ENCODE measurements at regions not wholly inside any gene's neighbourhood (a gene's known extent, or its start where the extent isn't known, plus 50 kb on each side); places are given as distances from the start of the nearest gene placed in this dataset.
"Not testable (repeated sequence)": the region's sequence is repeated elsewhere in the genome, so short reads cannot be mapped to it uniquely, and the experiment has no call there.

DNA sequence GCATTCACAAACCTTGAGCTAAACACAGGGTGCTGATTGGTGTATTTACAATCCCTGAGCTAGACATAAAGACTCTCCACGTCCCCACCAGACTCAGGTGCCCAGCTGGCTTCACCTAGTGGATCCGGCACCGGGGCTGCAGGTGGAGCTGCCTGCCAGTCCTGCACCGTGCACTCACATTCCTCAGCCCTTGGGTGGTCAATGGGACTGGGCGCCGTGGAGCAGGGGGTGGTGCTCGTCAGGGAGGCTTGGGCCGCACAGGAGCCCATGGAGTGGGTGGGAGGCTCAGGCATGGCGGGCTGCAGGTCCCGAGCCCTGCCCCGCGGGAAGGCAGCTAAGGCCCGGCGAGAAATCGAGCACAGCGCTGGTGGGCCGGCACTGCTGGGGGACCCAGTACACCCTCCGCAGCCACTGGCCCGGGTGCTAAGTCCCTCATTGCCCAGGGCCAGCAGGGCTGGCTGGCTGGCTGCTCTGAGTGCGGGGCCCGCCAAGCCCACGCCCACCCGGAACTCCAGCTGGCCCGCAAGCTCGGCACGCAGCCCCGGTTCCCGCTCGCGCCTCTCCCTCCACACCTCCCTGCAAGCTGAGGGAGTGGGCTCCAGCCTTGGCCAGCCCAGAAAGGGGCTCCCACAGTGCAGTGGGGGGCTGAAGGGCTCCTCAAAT lies 622.2 kb upstream of the ADGRL2 start:
- not testable (repeated sequence) for H3K36me3 ChIP-seq (ENCODE audit: control insufficient read depth in 2 of 2, insufficient read depth in 2 of 2, low read length in 1 of 2); H3K4me3 ChIP-seq (ENCODE audit: low read depth in 1 of 2, low read length in 2 of 2); H3K27ac ChIP-seq (ENCODE audit: low read depth in 2 of 2, low read length in 1 of 2); H3K4me1 ChIP-seq (ENCODE audit: control insufficient read depth in 2 of 2, insufficient read depth in 2 of 2, low read length in 1 of 2); H3K9me3 ChIP-seq (ENCODE audit: control insufficient read depth in 2 of 2, insufficient read depth in 1 of 2, low read depth in 1 of 2, low read length in 1 of 2); H3K27me3 ChIP-seq (ENCODE audit: control insufficient read depth in 1 of 2, insufficient read depth in 2 of 2, low read length in 2 of 2)
- 94% methylated on average over 19 to 22 of the region's 30 CpGs for WGBS, 2 donors

DNA sequence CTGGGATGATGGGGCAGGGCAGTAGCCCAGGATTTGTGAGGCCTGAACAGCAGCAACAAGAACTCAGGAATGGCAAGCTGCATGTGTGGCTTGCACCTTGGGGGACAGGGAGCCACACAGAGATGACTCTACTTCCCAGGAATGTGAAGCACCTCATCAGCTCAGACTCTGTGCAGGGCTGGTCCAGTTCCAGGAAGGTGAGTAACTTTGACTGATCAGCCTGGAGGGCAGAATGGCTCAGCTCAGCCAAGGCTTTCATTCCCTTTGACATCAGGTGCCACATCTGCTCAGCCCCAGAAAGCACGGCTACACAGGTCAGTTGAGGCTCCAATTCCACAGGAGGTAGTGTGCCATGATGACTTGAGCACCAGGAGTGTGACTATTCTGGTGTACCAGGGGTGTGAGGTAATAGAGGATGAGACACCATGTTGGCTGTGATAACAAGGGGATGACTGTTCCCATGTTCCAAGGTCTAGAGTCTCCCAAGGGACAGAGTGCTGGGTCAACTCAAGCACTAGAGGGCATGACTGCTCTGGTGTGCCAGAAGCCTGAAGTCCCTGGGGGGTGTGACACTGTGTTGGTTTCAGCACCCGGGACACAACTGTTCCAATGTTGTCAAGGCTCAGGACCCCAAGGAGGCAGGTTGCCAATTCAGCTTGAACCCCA lies 625.8 kb upstream of the ADGRL2 start:
- peaks cover 3 to 6% of the 10 kb centered on the region in 2 donors for H3K9me3 ChIP-seq (ENCODE audit: control insufficient read depth in 2 of 2, insufficient read depth in 1 of 2, low read depth in 1 of 2, low read length in 1 of 2)
- 76 to 79% methylated on average over 2 of the region's 2 CpGs for WGBS, 2 donors
- no peak overlapping the region for H3K4me3 ChIP-seq (ENCODE audit: low read depth in 1 of 2, low read length in 2 of 2)
- H3K27ac ChIP-seq (ENCODE audit: low read depth in 2 of 2, low read length in 1 of 2) = no peak overlapping the region
- no peaks in the 10 kb centered on the region for H3K27me3 ChIP-seq (ENCODE audit: control insufficient read depth in 1 of 2, insufficient read depth in 2 of 2, low read length in 2 of 2)
- no peaks in the 10 kb centered on the region for H3K36me3 ChIP-seq (ENCODE audit: control insufficient read depth in 2 of 2, insufficient read depth in 2 of 2, low read length in 1 of 2)
- H3K4me1 ChIP-seq (ENCODE audit: control insufficient read depth in 2 of 2, insufficient read depth in 2 of 2, low read length in 1 of 2) = no peaks in the 10 kb centered on the region

DNA sequence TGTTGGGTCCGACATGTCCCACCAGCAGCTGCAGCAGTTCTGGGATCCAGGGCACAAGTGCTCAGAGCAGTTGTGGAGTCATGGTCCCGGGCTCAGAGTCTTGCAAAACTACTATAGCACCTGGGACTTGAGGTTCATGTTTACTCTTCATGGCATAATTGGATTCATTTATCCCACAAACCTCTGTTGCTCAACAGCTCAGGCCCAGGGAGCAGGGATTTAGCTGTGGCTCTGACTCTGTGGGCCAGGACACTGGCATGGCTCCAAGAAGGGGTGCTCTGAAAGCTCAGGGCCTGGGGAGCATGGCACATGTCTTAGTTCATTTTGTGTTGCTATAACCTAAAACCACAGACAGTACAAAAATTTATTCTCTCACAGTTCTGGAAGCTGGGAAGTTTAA lies 626.7 kb upstream of the ADGRL2 start:
- no peaks in the 10 kb centered on the region for H3K27me3 ChIP-seq (ENCODE audit: control insufficient read depth in 1 of 2, insufficient read depth in 2 of 2, low read length in 2 of 2)
- H3K36me3 ChIP-seq (ENCODE audit: control insufficient read depth in 2 of 2, insufficient read depth in 2 of 2, low read length in 1 of 2) = no peaks in the 10 kb centered on the region
- H3K9me3 ChIP-seq (ENCODE audit: control insufficient read depth in 2 of 2, insufficient read depth in 1 of 2, low read depth in 1 of 2, low read length in 1 of 2) = peaks cover 3 to 6% of the 10 kb centered on the region in 2 donors
- H3K4me3 ChIP-seq (ENCODE audit: low read depth in 1 of 2, low read length in 2 of 2) = no peak overlapping the region
- WGBS, 2 donors = 84 to 86% methylated on average over 2 of the region's 2 CpGs
- H3K4me1 ChIP-seq (ENCODE audit: control insufficient read depth in 2 of 2, insufficient read depth in 2 of 2, low read length in 1 of 2) = no peaks in the 10 kb centered on the region
- H3K27ac ChIP-seq (ENCODE audit: low read depth in 2 of 2, low read length in 1 of 2) = no peak overlapping the region

DNA sequence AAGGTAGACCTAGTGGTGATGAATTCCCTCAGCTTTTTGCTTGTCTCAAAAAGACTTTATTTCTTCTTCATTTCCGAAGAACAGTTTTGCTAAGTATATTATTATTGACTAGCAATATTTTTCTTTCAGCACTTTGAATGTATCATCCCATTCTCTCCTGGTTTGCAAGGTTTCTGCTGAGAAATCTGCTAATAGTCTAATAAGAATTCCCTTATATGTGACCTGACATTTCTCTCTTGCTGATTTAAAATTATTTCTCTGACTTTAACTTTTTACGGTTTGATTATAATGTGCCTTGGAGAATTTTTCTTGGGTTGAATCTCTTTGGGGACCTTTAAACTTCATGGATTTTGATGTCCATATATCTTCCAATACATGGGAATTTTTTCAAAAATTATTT lies 628.3 kb upstream of the ADGRL2 start:
- H3K4me3 ChIP-seq (ENCODE audit: low read depth in 1 of 2, low read length in 2 of 2) = no peak overlapping the region
- no peaks in the 10 kb centered on the region for H3K36me3 ChIP-seq (ENCODE audit: control insufficient read depth in 2 of 2, insufficient read depth in 2 of 2, low read length in 1 of 2)
- H3K27ac ChIP-seq (ENCODE audit: low read depth in 2 of 2, low read length in 1 of 2) = no peak overlapping the region
- no peaks in the 10 kb centered on the region for H3K27me3 ChIP-seq (ENCODE audit: control insufficient read depth in 1 of 2, insufficient read depth in 2 of 2, low read length in 2 of 2)
- no peaks in the 10 kb centered on the region for H3K4me1 ChIP-seq (ENCODE audit: control insufficient read depth in 2 of 2, insufficient read depth in 2 of 2, low read length in 1 of 2)
- H3K9me3 ChIP-seq (ENCODE audit: control insufficient read depth in 2 of 2, insufficient read depth in 1 of 2, low read depth in 1 of 2, low read length in 1 of 2) = peaks cover 3 to 6% of the 10 kb centered on the region in 2 donors
- 96% methylated on average over 2 of the region's 2 CpGs for WGBS, 2 donors

DNA sequence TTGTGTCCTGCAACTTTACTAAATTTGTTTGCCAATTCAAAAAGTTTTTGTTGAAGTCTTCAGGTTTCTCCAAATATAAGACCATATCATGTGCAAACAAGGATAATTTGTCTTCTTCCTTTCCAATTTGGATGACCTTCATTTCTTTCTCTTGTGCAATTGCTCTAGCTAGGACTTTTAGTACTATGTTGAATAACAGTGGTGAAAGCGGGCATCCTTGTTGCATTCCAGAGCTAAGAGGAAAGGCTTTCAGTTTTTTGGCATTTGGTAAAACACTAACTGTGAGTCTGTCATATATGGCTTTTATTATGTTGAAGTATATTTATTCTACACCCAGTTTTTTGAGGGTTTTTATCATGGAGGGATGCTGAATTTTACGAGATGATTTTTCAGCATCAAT lies 630.0 kb upstream of the ADGRL2 start:
- Histone ChIP-seq H3K4me1 (ENCODE audit: control insufficient read depth in 2 of 2, insufficient read depth in 2 of 2, low read length in 1 of 2) (no peaks in the 10 kb centered on the region), H3K27ac (ENCODE audit: low read depth in 2 of 2, low read length in 1 of 2) (no peak overlapping the region), H3K27me3 (ENCODE audit: control insufficient read depth in 1 of 2, insufficient read depth in 2 of 2, low read length in 2 of 2) (no peaks in the 10 kb centered on the region), H3K9me3 (ENCODE audit: control insufficient read depth in 2 of 2, insufficient read depth in 1 of 2, low read depth in 1 of 2, low read length in 1 of 2) (peaks cover 3 to 6% of the 10 kb centered on the region in 2 donors), H3K4me3 (ENCODE audit: low read depth in 1 of 2, low read length in 2 of 2) (no peak overlapping the region), H3K36me3 (ENCODE audit: control insufficient read depth in 2 of 2, insufficient read depth in 2 of 2, low read length in 1 of 2) (no peaks in the 10 kb centered on the region)
- 77 to 95% methylated on average over 2 of the region's 2 CpGs for WGBS, 2 donors

- 81 to 87% methylated on average over 2 of the region's 2 CpGs for WGBS, 2 donors
- Histone ChIP-seq H3K9me3 (ENCODE audit: control insufficient read depth in 2 of 2, insufficient read depth in 1 of 2, low read depth in 1 of 2, low read length in 1 of 2) (peaks cover 0 to 3% of the 10 kb centered on the region in 2 donors), H3K36me3 (ENCODE audit: control insufficient read depth in 2 of 2, insufficient read depth in 2 of 2, low read length in 1 of 2) (no peaks in the 10 kb centered on the region), H3K4me1 (ENCODE audit: control insufficient read depth in 2 of 2, insufficient read depth in 2 of 2, low read length in 1 of 2) (no peaks in the 10 kb centered on the region), H3K27me3 (ENCODE audit: control insufficient read depth in 1 of 2, insufficient read depth in 2 of 2, low read length in 2 of 2) (no peaks in the 10 kb centered on the region), H3K27ac (ENCODE audit: low read depth in 2 of 2, low read length in 1 of 2) (no peak overlapping the region), H3K4me3 (ENCODE audit: low read depth in 1 of 2, low read length in 2 of 2) (no peak overlapping the region)
These were observed 634.8 kb upstream of the ADGRL2 start for GRCh38 chr1:81165963-81166362.

GRCh38 chr1:81160696-81161095 lies 640.0 kb upstream of the ADGRL2 start:
- no peaks in the 10 kb centered on the region for H3K4me1 ChIP-seq (ENCODE audit: control insufficient read depth in 2 of 2, insufficient read depth in 2 of 2, low read length in 1 of 2)
- 92 to 94% methylated on average over 3 of the region's 3 CpGs for WGBS, 2 donors
- H3K4me3 ChIP-seq (ENCODE audit: low read depth in 1 of 2, low read length in 2 of 2) = no peak overlapping the region
- H3K27me3 ChIP-seq (ENCODE audit: control insufficient read depth in 1 of 2, insufficient read depth in 2 of 2, low read length in 2 of 2) = no peaks in the 10 kb centered on the region
- H3K27ac ChIP-seq (ENCODE audit: low read depth in 2 of 2, low read length in 1 of 2) = no peak overlapping the region
- no peaks in the 10 kb centered on the region for H3K9me3 ChIP-seq (ENCODE audit: control insufficient read depth in 2 of 2, insufficient read depth in 1 of 2, low read depth in 1 of 2, low read length in 1 of 2)
- H3K36me3 ChIP-seq (ENCODE audit: control insufficient read depth in 2 of 2, insufficient read depth in 2 of 2, low read length in 1 of 2) = no peaks in the 10 kb centered on the region

DNA sequence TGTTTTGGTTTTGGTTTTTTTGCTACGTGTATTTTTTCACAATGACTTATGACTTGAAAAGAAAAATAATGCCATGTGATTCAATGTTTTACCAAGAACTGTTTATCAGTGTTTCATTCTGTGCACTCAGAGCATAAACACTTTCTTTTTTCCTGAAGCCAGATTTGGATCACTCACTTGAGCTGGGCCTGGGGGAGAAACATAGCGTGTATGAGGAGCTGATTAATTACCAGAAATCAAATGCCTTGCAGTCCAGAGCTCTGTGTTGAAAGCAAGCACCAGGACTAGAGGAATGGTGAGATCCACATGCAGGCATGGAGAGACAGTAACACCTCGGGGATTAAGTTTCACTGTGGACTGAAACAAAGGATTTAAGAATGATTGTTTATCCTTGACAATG lies 642.1 kb upstream of the ADGRL2 start:
- Histone ChIP-seq H3K36me3 (ENCODE audit: control insufficient read depth in 2 of 2, insufficient read depth in 2 of 2, low read length in 1 of 2) (no peaks in the 10 kb centered on the region), H3K27ac (ENCODE audit: low read depth in 2 of 2, low read length in 1 of 2) (no peak overlapping the region), H3K4me3 (ENCODE audit: low read depth in 1 of 2, low read length in 2 of 2) (no peak overlapping the region), H3K9me3 (ENCODE audit: control insufficient read depth in 2 of 2, insufficient read depth in 1 of 2, low read depth in 1 of 2, low read length in 1 of 2) (no peaks in the 10 kb centered on the region), H3K4me1 (ENCODE audit: control insufficient read depth in 2 of 2, insufficient read depth in 2 of 2, low read length in 1 of 2) (no peaks in the 10 kb centered on the region), H3K27me3 (ENCODE audit: control insufficient read depth in 1 of 2, insufficient read depth in 2 of 2, low read length in 2 of 2) (no peaks in the 10 kb centered on the region)
- 15 to 17% methylated on average over 3 of the region's 3 CpGs for WGBS, 2 donors

DNA sequence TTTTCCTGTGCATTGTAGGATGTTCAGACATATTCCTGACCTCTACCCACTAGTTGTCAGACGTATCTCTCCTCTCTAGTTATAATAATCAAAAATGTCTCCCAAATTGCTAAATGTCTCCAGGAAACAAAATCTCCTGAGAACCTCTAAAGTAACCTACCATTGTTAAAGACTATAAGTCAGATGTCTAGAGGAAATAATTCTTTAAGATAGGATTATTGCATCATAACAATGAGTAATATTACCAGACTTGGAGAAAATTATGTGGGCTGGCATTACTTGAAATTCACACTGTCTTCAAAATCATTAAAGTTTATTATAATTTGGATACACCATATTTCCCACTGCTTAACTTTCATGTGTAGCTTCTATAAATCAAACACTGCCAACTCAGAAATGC lies 643.0 kb upstream of the ADGRL2 start:
- no peaks in the 10 kb centered on the region for H3K9me3 ChIP-seq (ENCODE audit: control insufficient read depth in 2 of 2, insufficient read depth in 1 of 2, low read depth in 1 of 2, low read length in 1 of 2)
- H3K27ac ChIP-seq (ENCODE audit: low read depth in 2 of 2, low read length in 1 of 2) = no peak overlapping the region
- 70 to 71% methylated on average over 1 of the region's 1 CpG for WGBS, 2 donors
- H3K36me3 ChIP-seq (ENCODE audit: control insufficient read depth in 2 of 2, insufficient read depth in 2 of 2, low read length in 1 of 2) = no peaks in the 10 kb centered on the region
- no peaks in the 10 kb centered on the region for H3K27me3 ChIP-seq (ENCODE audit: control insufficient read depth in 1 of 2, insufficient read depth in 2 of 2, low read length in 2 of 2)
- H3K4me3 ChIP-seq (ENCODE audit: low read depth in 1 of 2, low read length in 2 of 2) = no peak overlapping the region
- H3K4me1 ChIP-seq (ENCODE audit: control insufficient read depth in 2 of 2, insufficient read depth in 2 of 2, low read length in 1 of 2) = no peaks in the 10 kb centered on the region

- Histone ChIP-seq H3K27me3 (ENCODE audit: control insufficient read depth in 1 of 2, insufficient read depth in 2 of 2, low read length in 2 of 2) (no peaks in the 10 kb centered on the region), H3K4me3 (ENCODE audit: low read depth in 1 of 2, low read length in 2 of 2) (no peak overlapping the region), H3K27ac (ENCODE audit: low read depth in 2 of 2, low read length in 1 of 2) (no peak overlapping the region), H3K9me3 (ENCODE audit: control insufficient read depth in 2 of 2, insufficient read depth in 1 of 2, low read depth in 1 of 2, low read length in 1 of 2) (no peaks in the 10 kb centered on the region), H3K36me3 (ENCODE audit: control insufficient read depth in 2 of 2, insufficient read depth in 2 of 2, low read length in 1 of 2) (no peaks in the 10 kb centered on the region), H3K4me1 (ENCODE audit: control insufficient read depth in 2 of 2, insufficient read depth in 2 of 2, low read length in 1 of 2) (no peaks in the 10 kb centered on the region)
- WGBS, 2 donors = 60 to 75% methylated on average over 1 of the region's 1 CpG
These were observed 643.8 kb upstream of the ADGRL2 start for GRCh38 chr1:81156887-81157286.

Measured in esophagus (tissue), 2 donors.